ENCODE measurements at regions not wholly inside any gene's neighbourhood (a gene's known extent, or its start where the extent isn't known, plus 50 kb on each side); places are given as distances from the start of the nearest gene placed in this dataset.

DNA sequence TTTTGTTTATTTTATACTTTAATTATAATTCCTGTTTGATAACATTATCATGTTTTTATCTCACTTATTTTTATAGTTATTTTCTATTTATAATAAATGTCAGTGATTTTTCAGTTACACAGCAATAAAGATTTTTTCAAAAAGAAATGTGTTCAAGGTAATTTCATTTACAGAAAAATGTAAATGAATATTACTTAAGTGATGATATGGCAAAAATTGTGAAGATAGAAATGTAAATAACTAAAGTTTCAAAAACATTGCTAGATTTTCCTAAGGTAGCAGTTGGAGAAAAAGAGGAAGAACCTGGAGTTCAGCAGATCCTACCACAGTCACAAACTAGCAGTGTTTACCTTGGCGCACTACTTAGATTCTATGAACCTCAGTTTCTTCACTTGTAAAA lies 202.6 kb downstream of the RFPL4B start:
- H3K4me1 ChIP-seq (ENCODE audit: insufficient read depth): no peaks in the 10 kb centered on the region
- WGBS: 93% methylated on average over 1 of the region's 1 CpG
- no peak overlapping the region for H3K27ac ChIP-seq (ENCODE audit: low read depth)
- DNase-seq (ENCODE audit: extremely low spot score): no peak
- H3K36me3 ChIP-seq (ENCODE audit: insufficient read depth): no peaks in the 10 kb centered on the region
- H3K4me3 ChIP-seq (ENCODE audit: low read depth, low read length): no peak overlapping the region

GRCh38 chr6:112557435-112557834 lies 210.3 kb downstream of the RFPL4B start:
- no peak overlapping the region for H3K27ac ChIP-seq (ENCODE audit: low read depth)
- H3K4me3 ChIP-seq (ENCODE audit: low read depth, low read length): no peak overlapping the region
- H3K4me1 ChIP-seq (ENCODE audit: insufficient read depth): no peaks in the 10 kb centered on the region
- no peaks in the 10 kb centered on the region for H3K36me3 ChIP-seq (ENCODE audit: insufficient read depth)
- no peak for DNase-seq (ENCODE audit: extremely low spot score)

DNA sequence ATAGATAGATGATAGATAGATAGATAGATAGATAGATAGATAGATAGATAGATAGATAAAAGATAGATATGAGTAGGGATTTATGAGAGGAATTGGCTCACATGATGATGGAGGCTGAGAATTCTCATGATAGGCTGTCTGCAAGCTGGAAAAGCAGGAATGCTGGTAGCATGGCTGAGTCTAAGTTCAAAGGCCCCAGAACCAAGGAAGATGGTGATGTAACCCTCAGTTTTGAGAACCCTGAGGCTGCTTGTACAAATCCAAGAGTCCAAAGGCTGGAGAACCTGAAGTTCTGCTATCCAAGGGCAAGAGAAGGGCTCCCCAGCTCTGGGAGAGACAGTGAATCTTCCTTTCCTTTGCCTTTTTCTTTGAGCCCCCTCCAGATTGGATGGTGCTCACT lies 210.8 kb downstream of the RFPL4B start:
- Histone ChIP-seq H3K4me3 (ENCODE audit: low read depth, low read length) (no peak overlapping the region), H3K4me1 (ENCODE audit: insufficient read depth) (no peaks in the 10 kb centered on the region), H3K27ac (ENCODE audit: low read depth) (no peak overlapping the region), H3K36me3 (ENCODE audit: insufficient read depth) (no peaks in the 10 kb centered on the region)
- DNase-seq (ENCODE audit: extremely low spot score): no peak

GRCh38 chr6:112560651-112561050 lies 213.5 kb downstream of the RFPL4B start:
- no peaks in the 10 kb centered on the region for H3K4me1 ChIP-seq (ENCODE audit: insufficient read depth)
- H3K4me3 ChIP-seq (ENCODE audit: low read depth, low read length): no peak overlapping the region
- H3K27ac ChIP-seq (ENCODE audit: low read depth): no peak overlapping the region
- 86% methylated on average over 2 of the region's 2 CpGs for WGBS
- DNase-seq (ENCODE audit: extremely low spot score): no peak
- H3K36me3 ChIP-seq (ENCODE audit: insufficient read depth): no peaks in the 10 kb centered on the region

- Histone ChIP-seq H3K36me3 (ENCODE audit: insufficient read depth) (no peaks in the 10 kb centered on the region), H3K4me1 (ENCODE audit: insufficient read depth) (no peaks in the 10 kb centered on the region), H3K4me3 (ENCODE audit: low read depth, low read length) (no peak overlapping the region), H3K27ac (ENCODE audit: low read depth) (no peak overlapping the region)
- 14% methylated on average over 7 of the region's 7 CpGs for WGBS
- no peak for DNase-seq (ENCODE audit: extremely low spot score)
These were observed 215.4 kb downstream of the RFPL4B start for GRCh38 chr6:112562301-112563231.

DNA sequence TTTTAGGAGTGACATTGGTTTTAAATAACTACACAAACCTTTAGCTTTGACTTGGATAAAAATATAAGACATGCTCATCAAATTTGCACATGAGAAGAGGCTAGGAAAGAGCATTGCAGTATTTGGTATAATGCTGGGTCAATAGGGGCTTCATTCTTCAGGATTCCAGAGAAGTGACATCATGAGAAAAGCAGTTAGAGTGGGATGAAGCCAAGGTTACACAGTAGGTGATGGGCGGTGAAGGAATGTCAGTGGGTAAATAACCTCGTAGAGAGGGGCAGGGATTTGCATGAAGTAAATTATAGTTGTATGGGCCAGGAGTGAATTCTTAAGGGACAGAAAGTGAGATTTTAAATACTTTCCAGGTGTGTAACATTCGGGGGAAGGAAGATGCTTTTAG lies 216.2 kb downstream of the RFPL4B start:
- Histone ChIP-seq H3K4me1 (ENCODE audit: insufficient read depth) (no peaks in the 10 kb centered on the region), H3K4me3 (ENCODE audit: low read depth, low read length) (no peak overlapping the region), H3K27ac (ENCODE audit: low read depth) (no peak overlapping the region), H3K36me3 (ENCODE audit: insufficient read depth) (no peaks in the 10 kb centered on the region)
- DNase-seq (ENCODE audit: extremely low spot score): no peak
- WGBS: 40% methylated on average over 3 of the region's 3 CpGs

DNA sequence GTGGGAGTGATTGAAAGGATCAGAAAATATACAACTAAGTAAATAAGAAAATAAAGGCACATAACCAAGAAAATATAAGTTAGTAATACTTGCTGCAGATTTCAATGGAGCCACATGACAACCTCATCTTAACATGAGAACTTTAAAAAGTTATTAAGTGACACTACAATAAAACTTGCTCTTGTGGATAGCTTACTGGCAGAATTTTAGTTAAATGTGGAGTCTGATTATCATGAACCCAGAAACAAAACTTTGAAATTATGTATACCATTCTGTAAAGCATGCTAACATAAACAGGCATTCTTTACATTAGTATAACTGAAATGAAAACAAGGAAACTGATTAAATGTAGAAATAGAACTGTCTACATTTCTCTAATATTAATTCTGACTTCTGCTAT lies 220.9 kb downstream of the RFPL4B start:
- no peak overlapping the region for H3K27ac ChIP-seq (ENCODE audit: low read depth)
- no peaks in the 10 kb centered on the region for H3K36me3 ChIP-seq (ENCODE audit: insufficient read depth)
- no peaks in the 10 kb centered on the region for H3K4me1 ChIP-seq (ENCODE audit: insufficient read depth)
- H3K4me3 ChIP-seq (ENCODE audit: low read depth, low read length): no peak overlapping the region
- no peak for DNase-seq (ENCODE audit: extremely low spot score)

DNA sequence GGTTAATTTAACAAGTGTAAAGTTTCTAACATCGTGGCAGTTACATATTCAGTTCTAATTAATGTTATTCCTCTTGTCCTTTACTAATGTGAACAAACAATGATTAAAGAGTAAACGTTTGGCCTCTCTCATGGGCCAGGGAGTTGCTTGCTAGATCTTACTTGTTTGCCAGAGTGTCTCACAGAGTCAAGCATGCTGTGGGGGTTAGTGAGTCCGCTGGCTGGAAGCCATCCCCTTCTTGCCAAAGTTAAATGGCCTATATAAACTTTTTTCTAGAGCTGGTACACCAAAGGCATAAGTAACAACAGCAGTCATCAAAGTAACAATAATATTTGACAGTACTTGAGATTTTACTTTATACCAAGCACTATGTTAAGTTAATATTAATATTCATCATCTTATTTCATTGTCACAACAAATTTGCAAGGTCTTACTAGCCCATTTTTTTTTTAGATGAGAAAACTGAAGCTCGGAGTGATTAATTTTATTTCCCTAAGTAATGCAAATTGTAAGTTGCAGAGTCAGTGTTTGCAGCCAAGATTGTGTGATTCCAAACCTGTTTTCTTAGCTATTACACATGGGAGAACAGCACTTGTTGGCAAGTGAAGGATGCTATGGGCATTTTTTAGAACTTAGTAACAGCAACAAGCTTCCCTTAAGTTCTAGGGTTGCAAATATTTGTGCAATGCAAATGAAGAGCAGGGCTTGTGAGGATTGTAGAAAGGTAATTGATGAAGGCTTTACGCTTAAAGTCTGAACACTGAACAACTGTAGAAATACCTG lies 224.5 kb downstream of the RFPL4B start:
- no peak for DNase-seq (ENCODE audit: extremely low spot score)
- WGBS: 45% methylated on average over 5 of the region's 5 CpGs
- Histone ChIP-seq H3K36me3 (ENCODE audit: insufficient read depth) (no peaks in the 10 kb centered on the region), H3K4me1 (ENCODE audit: insufficient read depth) (no peaks in the 10 kb centered on the region), H3K27ac (ENCODE audit: low read depth) (no peak overlapping the region), H3K4me3 (ENCODE audit: low read depth, low read length) (no peak overlapping the region)

- WGBS: 71% methylated on average over 3 of the region's 3 CpGs
- Histone ChIP-seq H3K4me3 (ENCODE audit: low read depth, low read length) (no peak overlapping the region), H3K27ac (ENCODE audit: low read depth) (no peak overlapping the region), H3K4me1 (ENCODE audit: insufficient read depth) (no peaks in the 10 kb centered on the region), H3K36me3 (ENCODE audit: insufficient read depth) (no peaks in the 10 kb centered on the region)
- DNase-seq (ENCODE audit: extremely low spot score): no peak
These were observed 227.1 kb downstream of the RFPL4B start for GRCh38 chr6:112574190-112574589.

DNA sequence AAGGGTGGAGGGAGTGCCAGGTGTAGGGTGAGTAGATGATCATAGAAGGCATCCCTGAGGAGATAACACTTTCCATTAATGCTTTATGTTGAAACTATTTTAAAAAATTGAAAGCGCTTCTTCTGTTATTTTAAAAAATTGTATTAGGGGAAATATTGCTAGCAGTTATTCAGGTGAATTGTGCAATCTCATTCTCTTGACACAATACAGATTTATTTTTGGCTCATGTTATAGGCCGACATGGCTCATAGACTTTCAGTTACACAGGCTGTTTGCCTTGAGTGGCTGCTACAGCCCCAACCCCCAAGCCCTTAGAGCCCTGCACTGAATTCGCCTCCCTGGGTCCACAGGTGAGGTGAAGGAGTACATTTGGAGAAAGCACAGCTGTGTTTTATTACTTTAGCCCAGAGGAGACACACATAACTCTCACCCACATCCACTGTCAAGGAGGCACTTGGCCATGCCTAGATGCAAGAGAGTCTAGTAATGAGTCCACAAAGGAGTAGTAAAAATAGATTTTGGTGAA lies 228.2 kb downstream of the RFPL4B start:
- Histone ChIP-seq H3K36me3 (ENCODE audit: insufficient read depth) (no peaks in the 10 kb centered on the region), H3K4me3 (ENCODE audit: low read depth, low read length) (no peak overlapping the region), H3K27ac (ENCODE audit: low read depth) (no peak overlapping the region), H3K4me1 (ENCODE audit: insufficient read depth) (no peaks in the 10 kb centered on the region)
- WGBS: 93% methylated on average over 3 of the region's 3 CpGs
- DNase-seq (ENCODE audit: extremely low spot score): no peak

GRCh38 chr6:112576423-112576822 lies 229.3 kb downstream of the RFPL4B start:
- H3K36me3 ChIP-seq (ENCODE audit: insufficient read depth): no peaks in the 10 kb centered on the region

DNA sequence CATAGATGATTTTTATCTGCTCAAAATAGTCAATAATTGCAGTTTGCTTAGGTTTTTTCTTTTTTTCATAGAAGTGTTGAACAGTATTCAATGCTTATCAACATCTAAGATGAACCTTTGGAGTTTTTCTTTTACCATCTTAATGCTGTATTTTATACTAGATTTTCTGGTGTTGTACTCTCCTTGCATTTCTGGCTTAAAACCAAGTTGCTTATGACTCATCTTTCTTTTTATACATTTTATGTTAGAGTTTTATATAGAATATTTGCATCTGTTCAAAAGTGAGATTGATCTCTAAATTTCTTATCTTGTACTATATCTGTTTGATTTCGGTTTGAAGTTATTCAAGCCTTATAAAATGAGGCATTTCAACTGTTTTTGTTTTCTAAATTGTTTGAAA lies 232.5 kb downstream of the RFPL4B start:
- no peak for DNase-seq (ENCODE audit: extremely low spot score)
- no peak overlapping the region for H3K27ac ChIP-seq (ENCODE audit: low read depth)
- no peak overlapping the region for H3K4me3 ChIP-seq (ENCODE audit: low read depth, low read length)
- no peaks in the 10 kb centered on the region for H3K4me1 ChIP-seq (ENCODE audit: insufficient read depth)
- no peaks in the 10 kb centered on the region for H3K36me3 ChIP-seq (ENCODE audit: insufficient read depth)
- 59% methylated on average over 1 of the region's 1 CpG for WGBS

More at GRCh38 chr6:112576423-112576822, 229.3 kb downstream of the RFPL4B start:
- no peaks in the 10 kb centered on the region for H3K4me1 ChIP-seq (ENCODE audit: insufficient read depth)
- H3K27ac ChIP-seq (ENCODE audit: low read depth): no peak overlapping the region
- no peak for DNase-seq (ENCODE audit: extremely low spot score)
- no peak overlapping the region for H3K4me3 ChIP-seq (ENCODE audit: low read depth, low read length)

DNA sequence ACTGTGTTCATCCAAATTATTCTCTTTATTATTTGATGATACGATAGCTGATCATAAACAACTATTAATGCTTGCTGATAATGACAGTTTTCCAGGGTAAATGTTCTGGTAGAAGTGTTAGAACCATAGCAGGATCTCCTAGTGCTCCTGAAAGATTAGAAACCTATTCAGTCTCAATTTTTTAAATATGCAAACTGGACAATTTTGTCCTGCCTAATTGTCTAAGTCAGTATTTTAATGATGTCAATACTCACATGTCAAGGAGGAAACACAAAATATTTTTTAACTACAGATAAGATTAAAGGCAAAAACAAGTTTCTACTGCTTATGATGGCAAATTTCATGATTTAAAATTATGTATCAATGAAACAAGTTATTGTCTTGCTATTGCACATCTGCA lies 233.9 kb downstream of the RFPL4B start:
- Histone ChIP-seq H3K4me1 (ENCODE audit: insufficient read depth) (no peaks in the 10 kb centered on the region), H3K4me3 (ENCODE audit: low read depth, low read length) (no peak overlapping the region), H3K27ac (ENCODE audit: low read depth) (no peak overlapping the region), H3K36me3 (ENCODE audit: insufficient read depth) (no peaks in the 10 kb centered on the region)
- WGBS: 83% methylated on average over 1 of the region's 1 CpG
- DNase-seq (ENCODE audit: extremely low spot score): no peak

DNA sequence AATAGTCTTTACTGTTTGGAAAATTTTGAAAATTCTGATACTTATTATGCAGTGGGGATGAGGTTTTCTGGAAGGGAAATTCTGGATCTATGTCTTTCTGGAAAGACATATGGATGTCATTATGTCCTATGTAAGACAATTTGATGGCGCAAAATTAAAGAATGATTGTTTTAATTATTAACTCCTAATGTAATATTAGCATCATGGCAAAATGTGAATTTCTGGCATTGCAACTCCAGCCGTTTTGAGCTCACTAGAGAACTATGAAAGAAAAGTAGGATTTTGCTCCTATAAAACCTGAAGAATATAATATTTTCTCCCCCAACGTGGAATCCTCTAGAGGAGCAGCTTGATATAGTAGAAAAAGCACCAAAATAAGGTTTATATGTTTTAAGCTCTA lies 243.2 kb downstream of the RFPL4B start:
- H3K4me1 ChIP-seq (ENCODE audit: insufficient read depth): no peaks in the 10 kb centered on the region
- 82% methylated on average over 3 of the region's 3 CpGs for WGBS
- no peaks in the 10 kb centered on the region for H3K36me3 ChIP-seq (ENCODE audit: insufficient read depth)
- H3K4me3 ChIP-seq (ENCODE audit: low read depth, low read length): no peak overlapping the region
- H3K27ac ChIP-seq (ENCODE audit: low read depth): no peak overlapping the region
- DNase-seq (ENCODE audit: extremely low spot score): no peak
